Panc1 (cell line): ENCODE measurements at regions not wholly inside any gene's neighbourhood (a gene's known extent, or its start where the extent isn't known, plus 50 kb on each side); places are given as distances from the start of the nearest gene placed in this dataset.

ENCODE experiments used
- ATAC-seq: fragments of 200-7000 bp; cut with Tn5 transposase; 2 replicates; pipeline ENCODE4 v1.9.1; 2020; ENCODE audit warnings: mild to moderate bottlenecking, moderate library complexity
- BruUV-seq: library from RNA; stranded (reverse); fragments of 400-500 nt; replicated peaks from 2 replicates; lab custom pipeline; 2021; lab: Mats Ljungman, UMichigan
- CTCF ChIA-PET: fragments of 300-600 bp; sonication (Branson Sonifier 250); formaldehyde crosslinking; loops from one replicate; lab custom pipeline; 2022; ENCODE audit warnings: antibody characterized with exemption; lab: Charles Lee
- POLR2A ChIA-PET: fragments of 300-600 bp; sonication (Branson Sonifier 250); formaldehyde crosslinking; loops from one replicate; lab custom pipeline; 2022; ENCODE audit warnings: antibody characterized with exemption; lab: Charles Lee
- DNase-seq: peaks from one replicate; pipeline ENCODE4 v3.0.0-alpha.2; 2010; ENCODE audit warnings: low read depth, low spot score
- H3K27ac ChIP-seq: 2 replicates; pipeline ENCODE4 v1.5.1; 2011; ENCODE audit warnings: mild to moderate bottlenecking, low read length, inconsistent platforms
- H3K27me3 ChIP-seq: fragments of 200-500 bp; sonication (Bioruptor generic); 2 replicates; pipeline ENCODE4 v1.6.0; 2014; ENCODE audit warnings: low read length, inconsistent platforms; ENCODE audit not compliant: control insufficient read depth, insufficient read depth
- H3K36me3 ChIP-seq: fragments of 200-500 bp; sonication (Bioruptor generic); 2 replicates; pipeline ENCODE4 v1.5.1; 2014; ENCODE audit warnings: inconsistent platforms, mild to moderate bottlenecking, low read length, moderate library complexity; ENCODE audit not compliant: control insufficient read depth, insufficient read depth
- H3K4me1 ChIP-seq: 2 replicates; pipeline ENCODE4 v1.5.1; 2011; ENCODE audit warnings: inconsistent platforms, mild to moderate bottlenecking, low read length, moderate library complexity; ENCODE audit not compliant: control insufficient read depth, insufficient read depth
- H3K4me3 ChIP-seq, 2 experiments: 2 replicates each; pipeline ENCODE4 v1.5.1; 2011 to 2012; ENCODE audit warnings: low read depth in 2 of 2, low read length in 2 of 2, mild to moderate bottlenecking in 2 of 2, inconsistent platforms in 1 of 2, moderate library complexity in 1 of 2
- H3K9me3 ChIP-seq: fragments of 200-500 bp; sonication (Bioruptor generic); 2 replicates; pipeline ENCODE4 v1.5.1; 2014; ENCODE audit warnings: low read depth, mild to moderate bottlenecking, inconsistent platforms, low read length, moderate library complexity; ENCODE audit not compliant: control insufficient read depth, insufficient read depth
- CTCF ChIP-seq: fragments of 450-650 bp; IDR thresholded peaks from 2 replicates; pipeline ENCODE4 v1.5.1; 2017; ENCODE audit warnings: mild to moderate bottlenecking
- POLR2AphosphoS5 ChIP-seq: IDR thresholded peaks from 2 replicates; pipeline ENCODE4 v1.6.1; 2012; ENCODE audit warnings: mild to moderate bottlenecking, low read depth, low read length, moderate library complexity
- REST ChIP-seq, 2 experiments: IDR thresholded peaks; 2 replicates each; pipeline ENCODE4 v1.6.1; 2011 to 2012; ENCODE audit warnings: low read depth in 2 of 2, control low read depth in 1 of 2, low read length in 1 of 2, mild to moderate bottlenecking in 1 of 2, moderate library complexity in 1 of 2; ENCODE audit not compliant: insufficient read depth in 1 of 2
- SIN3A ChIP-seq: IDR thresholded peaks from 2 replicates; pipeline ENCODE4 v1.6.1; 2012; ENCODE audit warnings: low read depth, mild to moderate bottlenecking, low read length, moderate library complexity, borderline replicate concordance; ENCODE audit not compliant: insufficient read depth
- TCF7L2 ChIP-seq: IDR thresholded peaks from 2 replicates; pipeline ENCODE4 v1.6.1; 2011; ENCODE audit warnings: mild to moderate bottlenecking, low read depth, low read length, inconsistent platforms
- in situ Hi-C: cut with HindIII; loops from 2 replicates; pipeline ENCODE4 v1.10.0; 2016; ENCODE audit warnings: low sequenced_read_pairs, low pct_unique_long_range_greater_than_20kb
- intact Hi-C: fragments of 100-400 bp; cut with micrococcal nuclease; formaldehyde crosslinking; loops from one replicate; pipeline ENCODE4 v1.10.0; 2022; ENCODE audit not compliant: unreplicated experiment

GRCh38 chr15:96264351-96264798, 66.1 kb upstream of the NR2F2 start:
- in situ Hi-C loops (no loop called here), intact Hi-C loops (no loop called here)
- ChIA-PET CTCF (no interaction called here), POLR2A (interaction anchor here (0.6 kb wide), 1 partner anchor 995 kb away, joined by 10 read pairs; no protein-coding TSS in a partner anchor)
- H3K27me3 ChIP-seq = no peaks in the 10 kb centered on the region
- TF ChIP-seq POLR2AphosphoS5 (no peak), CTCF (no peak), TCF7L2 (no peak)
- H3K4me1 ChIP-seq = peaks cover 48% of the 10 kb centered on the region
- BruUV-seq = no TSS peak
- peak; percentile 77 for ATAC-seq
- DNase-seq = no peak
- peak overlapping the region in 1 of 2 experiments; percentile 12; a peak in 2 of 4 replicates for H3K4me3 ChIP-seq
- peak overlapping the region; percentile 86 for H3K27ac ChIP-seq
- H3K36me3 ChIP-seq = no peaks in the 10 kb centered on the region
- H3K9me3 ChIP-seq = peaks cover 2% of the 10 kb centered on the region; the same call in 1 of the 2 replicates

- Histone ChIP-seq H3K4me3 (peak overlapping the region in 1 of 2 experiments; percentile 12; a peak in 2 of 4 replicates), H3K4me1 (peaks cover 49% of the 10 kb centered on the region), H3K36me3 (no peaks in the 10 kb centered on the region; the same call in 1 of the 2 replicates), H3K9me3 (peaks cover 2% of the 10 kb centered on the region; the same call in 1 of the 2 replicates), H3K27ac (peak overlapping the region; percentile 86), H3K27me3 (no peaks in the 10 kb centered on the region)
- intact Hi-C loops = no loop called here
- DNase-seq = no peak
- peak; percentile 53 for TF ChIP-seq TCF7L2
- 0 out of 2 replicates have a peak, but pooled peaks have one; percentile 21 for TF ChIP-seq POLR2AphosphoS5
- no peak for TF ChIP-seq SIN3A
- in situ Hi-C loops = no loop called here
- peak; percentile 94 for ATAC-seq
- CTCF ChIA-PET = no interaction called here
- BruUV-seq = no TSS peak
- POLR2A ChIA-PET = interaction anchor here (0.6 kb wide), 1 partner anchor 995 kb away, joined by 10 read pairs; no protein-coding TSS in a partner anchor
These were observed 65.5 kb upstream of the NR2F2 start for GRCh38 chr15:96264801-96265515.

GRCh38 chr15:96266456-96266855, 64.0 kb upstream of the NR2F2 start:
- DNase-seq (no peak), ATAC-seq (no peak)
- ChIA-PET POLR2A (no interaction called here), CTCF (no interaction called here)
- intact Hi-C loops (no loop called here), in situ Hi-C loops (no loop called here)
- TF ChIP-seq REST (IDR thresholded peaks at IDR 0.05; ENCODE audit: insufficient read depth in 1 of 2, low read depth in 2 of 2, low read length in 1 of 2) = no peak
- no peak for TF ChIP-seq POLR2AphosphoS5
- TF ChIP-seq SIN3A = no peak
- TF ChIP-seq TCF7L2 = no peak
- TF ChIP-seq CTCF = no peak
- H3K27me3 ChIP-seq = no peaks in the 10 kb centered on the region
- BruUV-seq = no TSS peak
- H3K36me3 ChIP-seq = no peaks in the 10 kb centered on the region; the same call in 1 of the 2 replicates
- H3K4me3 ChIP-seq = no peak overlapping the region
- H3K9me3 ChIP-seq = peaks cover 2% of the 10 kb centered on the region; the same call in 1 of the 2 replicates
- peaks cover 49% of the 10 kb centered on the region for H3K4me1 ChIP-seq
- peak overlapping the region; percentile 86 for H3K27ac ChIP-seq
